Posterior cingulate gyrus (tissue), 11 donors: ENCODE measurements at regions not wholly inside any gene's neighbourhood (a gene's known extent, or its start where the extent isn't known, plus 50 kb on each side); places are given as distances from the start of the nearest gene placed in this dataset.
A peak's percentile ranks its signal among the peaks of the same experiment; 100 is the strongest.

Experiments
- DNase-seq, 10 donors: peaks; one replicate each; pipeline versions ENCODE4 v3.0.0 to v3.0.0-alpha.2; 2020 to 2021; ENCODE audit warnings: mixed read lengths in 3 of 10
- intact Hi-C: fragments of 100-400 bp; cut with DNase I; formaldehyde crosslinking; loops from one replicate; pipeline ENCODE4 v1.15.1; 2023

- intact Hi-C loops, result no loop called here
- DNase-seq, result no peak
Observed at GRCh38 chr11:116488836-116489389, 283.9 kb downstream of the BUD13 start.

GRCh38 chr11:116485425-116485824, 287.4 kb downstream of the BUD13 start:
- intact Hi-C loops, result no loop called here
- DNase-seq, result no peak

GRCh38 chr11:116482716-116483115, 290.1 kb downstream of the BUD13 start:
- intact Hi-C loops, result no loop called here
- no peak for DNase-seq

GRCh38 chr11:116481126-116481675, 291.6 kb downstream of the BUD13 start:
- intact Hi-C loops, result no loop called here
- DNase-seq, result no peak

GRCh38 chr11:116478669-116479668, 293.8 kb downstream of the BUD13 start:
- intact Hi-C loops, result no loop called here
- DNase-seq, result no peak

GRCh38 chr11:116478205-116478604, 294.6 kb downstream of the BUD13 start:
- intact Hi-C loops, result no loop called here
- DNase-seq, result no peak

GRCh38 chr11:116473790-116474346, 298.9 kb downstream of the BUD13 start:
- intact Hi-C loops, result no loop called here
- no peak for DNase-seq

- intact Hi-C loops, result no loop called here
- DNase-seq, result no peak
Observed at GRCh38 chr11:116473206-116473769, 299.5 kb downstream of the BUD13 start.

- DNase-seq, result no peak
- intact Hi-C loops, result no loop called here
Observed at GRCh38 chr11:116472651-116473050, 300.1 kb downstream of the BUD13 start.

GRCh38 chr11:116471608-116472256, 301.1 kb downstream of the BUD13 start:
- intact Hi-C loops, result no loop called here
- no peak for DNase-seq

GRCh38 chr11:116468699-116469098, 304.1 kb downstream of the BUD13 start:
- intact Hi-C loops, result no loop called here
- no peak for DNase-seq

GRCh38 chr11:116467823-116468222, 305.0 kb downstream of the BUD13 start:
- DNase-seq, result no peak
- intact Hi-C loops, result no loop called here

GRCh38 chr11:116466801-116467200, 306.0 kb downstream of the BUD13 start:
- DNase-seq, result no peak
- intact Hi-C loops, result no loop called here

GRCh38 chr11:116466191-116466590, 306.6 kb downstream of the BUD13 start:
- intact Hi-C loops, result no loop called here
- peak in 2 of 10 donors; percentile 12 to 18 for DNase-seq

- intact Hi-C loops, result no loop called here
- DNase-seq, result no peak
Observed at GRCh38 chr11:116465056-116465455, 307.7 kb downstream of the BUD13 start.

- DNase-seq, result peak in 4 of 10 donors; percentile 16 to 83 (median 56)
- intact Hi-C loops, result no loop called here
Observed at GRCh38 chr11:116461789-116462188, 311.0 kb downstream of the BUD13 start.

- intact Hi-C loops, result no loop called here
- DNase-seq, result no peak
Observed at GRCh38 chr11:116460156-116460920, 312.4 kb downstream of the BUD13 start.

- intact Hi-C loops, result no loop called here
Observed at GRCh38 chr11:116459185-116460045, 313.4 kb downstream of the BUD13 start.

GRCh38 chr11:116458546-116458945, 314.2 kb downstream of the BUD13 start:
- intact Hi-C loops, result no loop called here

More at GRCh38 chr11:116459185-116460045, 313.4 kb downstream of the BUD13 start:
- no peak for DNase-seq

More at GRCh38 chr11:116458546-116458945, 314.2 kb downstream of the BUD13 start:
- DNase-seq, result no peak
